ENCODE measurements at regions not wholly inside any gene's neighbourhood (a gene's known extent, or its start where the extent isn't known, plus 50 kb on each side); places are given as distances from the start of the nearest gene placed in this dataset.
"Not testable (repeated sequence)": the region's sequence is repeated elsewhere in the genome, so short reads cannot be mapped to it uniquely, and the experiment has no call there.

DNA sequence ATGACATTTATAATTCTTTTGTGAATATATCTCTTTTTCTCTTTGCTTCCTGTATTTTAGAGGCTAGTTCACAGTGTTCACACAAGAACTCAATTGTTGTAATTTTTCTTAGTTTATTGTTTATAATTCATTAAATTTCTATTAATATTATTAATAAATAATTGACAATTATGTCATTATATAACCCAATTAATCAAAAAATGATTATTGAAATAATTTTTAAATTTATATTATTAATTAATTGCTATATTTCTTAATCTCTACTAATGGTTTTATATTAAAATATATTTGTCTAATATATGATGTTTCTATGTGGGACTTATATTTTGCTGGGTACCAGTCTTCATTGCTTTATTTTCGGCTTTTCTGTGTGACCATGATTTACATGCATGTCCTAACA lies 618.4 kb downstream of the CDH9 start:
- Mint-ChIP-seq H3K27me3 (no peaks in the 10 kb centered on the region), H3K9me3 (peaks cover 7% of the 10 kb centered on the region), H3K36me3 (no peaks in the 10 kb centered on the region), H3K4me1 (ENCODE audit: low read depth) (no peaks in the 10 kb centered on the region), H3K27ac (no peak overlapping the region), H3K4me3 (no peak overlapping the region)
- no peak for DNase-seq
- POLR2A ChIA-PET, result no interaction called here
- intact Hi-C loops (cut with micrococcal nuclease), result no loop called here
- CTCF ChIA-PET, result no interaction called here

DNA sequence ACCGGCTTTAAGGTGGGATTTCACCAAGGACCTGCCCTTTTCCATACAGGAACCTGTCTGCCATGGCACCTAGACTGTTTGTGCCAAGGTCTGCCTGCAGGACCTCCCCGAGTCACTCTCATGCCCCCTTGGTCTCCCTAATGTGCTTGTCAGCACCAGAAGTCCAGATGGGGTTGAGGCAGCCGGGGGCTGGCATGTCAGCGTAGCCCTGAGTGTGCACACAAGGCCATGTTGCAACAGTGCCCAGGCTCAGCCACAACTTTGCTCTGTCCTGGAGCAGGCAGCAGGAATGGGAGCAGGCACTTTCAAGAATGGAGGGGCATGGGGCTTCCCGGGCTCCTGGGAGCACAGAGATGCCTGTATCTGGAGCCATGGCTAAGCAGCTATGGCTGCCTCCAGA lies 621.5 kb downstream of the CDH9 start:
- ChIA-PET POLR2A (no interaction called here), CTCF (no interaction called here)
- H3K27ac Mint-ChIP-seq, result no peak overlapping the region
- H3K4me1 Mint-ChIP-seq (ENCODE audit: low read depth), result no peaks in the 10 kb centered on the region
- no peak overlapping the region for H3K4me3 Mint-ChIP-seq
- intact Hi-C loops (cut with micrococcal nuclease), result no loop called here
- no peaks in the 10 kb centered on the region for H3K27me3 Mint-ChIP-seq
- no peaks in the 10 kb centered on the region for H3K36me3 Mint-ChIP-seq
- peaks cover 7% of the 10 kb centered on the region for H3K9me3 Mint-ChIP-seq
- no peak for DNase-seq

DNA sequence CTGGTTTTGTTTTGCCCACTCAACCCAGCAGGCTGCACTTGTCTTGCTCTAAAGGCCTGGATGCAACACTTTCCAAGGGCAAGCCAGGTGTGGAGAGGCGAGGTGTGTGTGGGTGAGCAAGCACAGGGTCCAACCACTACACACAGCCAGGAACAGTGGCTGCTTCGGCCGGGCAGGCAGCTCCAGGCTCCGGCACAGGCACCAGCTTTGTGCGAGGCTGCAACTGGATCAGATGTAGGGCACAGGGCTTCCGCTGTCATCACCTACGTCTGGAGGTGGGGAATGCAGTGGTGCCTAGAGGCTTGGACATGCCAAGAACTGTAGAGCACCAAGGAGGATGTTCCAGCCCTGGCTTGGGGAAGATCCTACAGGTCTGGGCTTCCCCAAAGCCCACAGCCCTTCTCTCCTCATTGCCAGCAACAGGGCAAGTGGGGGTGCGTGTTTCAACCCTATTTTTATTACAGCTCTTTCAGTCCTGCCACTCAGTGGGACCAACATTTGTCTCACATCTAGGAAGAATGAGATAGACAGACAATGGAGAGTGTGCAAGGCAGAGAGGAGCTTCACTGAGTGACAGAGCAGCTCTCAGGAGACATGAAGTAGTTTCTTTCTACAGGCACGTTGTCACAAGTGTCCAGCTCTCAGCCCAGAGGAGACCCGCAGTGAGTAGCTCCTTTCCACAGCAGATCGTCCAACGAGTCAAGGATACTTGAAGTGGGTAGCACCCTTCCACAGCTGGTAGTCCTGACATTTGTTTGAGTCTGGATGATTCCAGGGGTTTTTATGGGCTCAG lies 622.2 kb downstream of the CDH9 start:
- Mint-ChIP-seq H3K4me3 (no peak overlapping the region), H3K4me1 (ENCODE audit: low read depth) (no peaks in the 10 kb centered on the region), H3K36me3 (no peaks in the 10 kb centered on the region), H3K27ac (no peak overlapping the region), H3K9me3 (peaks cover 7% of the 10 kb centered on the region), H3K27me3 (no peaks in the 10 kb centered on the region)
- intact Hi-C loops (cut with micrococcal nuclease), result no loop called here
- ChIA-PET POLR2A (no interaction called here), CTCF (no interaction called here)
- no peak for DNase-seq

DNA sequence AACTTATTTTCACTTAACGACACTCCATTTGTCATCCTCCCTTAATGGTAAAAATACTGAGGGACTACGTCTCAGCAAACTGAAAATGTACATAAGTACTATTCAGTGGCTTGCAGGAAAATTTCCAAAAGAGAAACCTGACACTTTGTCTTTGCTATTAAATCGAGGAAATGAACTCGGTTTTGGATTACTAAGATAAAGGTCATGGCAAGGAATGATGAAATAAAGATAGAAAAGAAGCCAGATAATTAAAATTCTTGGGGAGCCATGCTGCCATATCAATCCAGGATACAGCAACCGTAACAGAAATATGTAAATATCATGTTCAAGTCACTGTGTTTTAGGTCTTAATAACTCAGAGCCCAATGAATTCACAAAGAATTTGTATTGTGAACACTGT lies 647.8 kb downstream of the CDH9 start:
- ChIA-PET POLR2A (no interaction called here), CTCF (no interaction called here)
- Mint-ChIP-seq H3K4me1 (ENCODE audit: low read depth) (no peaks in the 10 kb centered on the region), H3K9me3 (peaks cover 23% of the 10 kb centered on the region), H3K27me3 (no peaks in the 10 kb centered on the region), H3K36me3 (no peaks in the 10 kb centered on the region), H3K27ac (no peak overlapping the region), H3K4me3 (no peak overlapping the region)
- DNase-seq, result no peak
- intact Hi-C loops (cut with micrococcal nuclease), result no loop called here

DNA sequence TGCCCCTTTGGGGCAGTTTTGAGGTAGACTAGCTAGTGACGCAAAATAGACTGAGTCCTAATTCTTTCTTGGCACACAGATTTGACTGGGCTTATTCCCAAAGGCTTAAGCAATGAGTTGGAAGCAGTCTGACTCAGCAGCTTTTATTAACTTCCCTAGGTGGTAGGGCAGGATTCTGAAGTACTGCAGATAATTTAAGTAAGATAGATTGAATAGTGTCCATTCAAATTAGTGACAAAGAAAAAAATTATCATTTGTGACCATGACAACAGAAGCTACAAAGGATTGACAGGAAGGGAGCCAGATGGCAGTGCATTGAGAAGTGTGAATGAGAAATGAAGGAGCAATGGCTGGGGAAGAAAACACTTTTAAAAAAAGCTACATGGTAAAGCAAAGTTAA lies 649.4 kb downstream of the CDH9 start:
- Mint-ChIP-seq H3K4me3 (no peak overlapping the region), H3K36me3 (no peaks in the 10 kb centered on the region), H3K27ac (no peak overlapping the region), H3K27me3 (no peaks in the 10 kb centered on the region), H3K4me1 (ENCODE audit: low read depth) (no peaks in the 10 kb centered on the region), H3K9me3 (peaks cover 23% of the 10 kb centered on the region)
- DNase-seq, result no peak
- CTCF ChIA-PET, result no interaction called here
- intact Hi-C loops (cut with micrococcal nuclease), result no loop called here
- POLR2A ChIA-PET, result no interaction called here

DNA sequence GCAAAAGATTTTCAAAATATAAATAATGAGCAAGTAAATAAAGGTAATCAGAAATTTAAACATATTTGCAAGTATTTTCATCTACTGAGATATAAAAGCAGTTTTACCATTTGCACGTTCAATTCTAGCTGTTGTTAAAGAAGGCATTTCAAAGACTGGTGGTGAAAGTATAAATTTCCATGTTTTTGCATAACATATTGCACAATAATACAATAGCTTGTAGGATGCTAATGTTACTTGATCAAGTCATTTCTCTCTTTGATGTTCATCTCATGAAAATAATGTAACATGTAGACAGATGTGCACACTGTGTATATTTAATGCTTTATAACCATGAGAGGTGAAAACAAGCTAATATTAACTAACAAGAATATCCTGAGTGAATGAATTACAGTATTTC lies 651.9 kb downstream of the CDH9 start:
- Mint-ChIP-seq H3K36me3 (no peaks in the 10 kb centered on the region), H3K4me3 (no peak overlapping the region), H3K27ac (no peak overlapping the region), H3K9me3 (peaks cover 25% of the 10 kb centered on the region), H3K4me1 (ENCODE audit: low read depth) (no peaks in the 10 kb centered on the region), H3K27me3 (no peaks in the 10 kb centered on the region)
- intact Hi-C loops (cut with micrococcal nuclease), result no loop called here
- CTCF ChIA-PET, result no interaction called here
- no peak for DNase-seq
- POLR2A ChIA-PET, result no interaction called here

DNA sequence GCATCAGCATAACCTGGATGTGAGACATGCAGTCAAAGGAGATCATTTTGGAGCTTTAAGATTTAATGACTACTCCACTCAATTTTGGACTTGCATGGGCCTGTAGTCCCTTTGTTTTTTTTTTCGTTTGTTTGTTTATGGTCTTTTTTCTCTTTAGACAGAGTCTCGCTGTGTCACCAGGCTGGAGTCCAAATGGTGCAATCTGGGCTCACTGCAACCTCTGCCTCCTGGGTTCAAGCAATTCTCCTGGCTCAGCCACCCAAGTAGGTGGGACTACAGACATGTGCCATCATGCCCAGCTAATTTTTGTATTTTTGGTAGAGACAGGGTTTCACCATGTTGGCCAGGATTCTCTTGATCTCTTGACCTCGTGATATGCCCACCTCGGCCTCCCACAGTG lies 673.8 kb downstream of the CDH9 start:
- H3K4me1 Mint-ChIP-seq (ENCODE audit: low read depth); intact Hi-C loops (cut with micrococcal nuclease); CTCF ChIA-PET; H3K36me3 Mint-ChIP-seq; DNase-seq; H3K27me3 Mint-ChIP-seq; H3K27ac Mint-ChIP-seq; H3K4me3 Mint-ChIP-seq; POLR2A ChIA-PET: not testable (repeated sequence)
- H3K9me3 Mint-ChIP-seq, result peaks cover 40% of the 10 kb centered on the region

DNA sequence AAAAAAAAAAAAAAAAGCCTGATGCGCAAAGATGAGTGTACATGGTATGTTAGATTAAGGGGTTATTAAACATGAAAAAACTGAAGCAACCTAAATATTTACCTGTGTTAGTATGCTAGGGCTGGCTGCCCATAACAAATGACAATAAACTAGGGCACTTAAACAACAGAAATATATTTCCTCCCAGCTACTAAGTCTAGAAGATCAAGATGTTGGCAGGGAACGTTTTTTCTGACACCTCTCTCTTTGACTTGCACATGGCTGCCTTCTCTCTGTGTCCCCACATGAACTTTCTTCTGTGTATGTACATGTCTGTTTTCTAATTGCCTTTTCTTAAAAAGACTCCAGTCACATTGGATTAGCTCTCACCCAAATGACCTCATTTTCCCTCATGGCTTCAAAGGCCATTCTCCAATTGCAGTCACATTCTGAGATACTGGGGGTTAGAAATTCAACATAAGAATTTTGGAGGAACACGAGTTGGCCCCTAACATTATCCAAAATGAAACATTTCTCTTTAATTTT lies 694.5 kb downstream of the CDH9 start:
- H3K9me3 Mint-ChIP-seq, result peaks cover 20% of the 10 kb centered on the region
- H3K27ac Mint-ChIP-seq, result no peak overlapping the region
- no peak overlapping the region for H3K4me3 Mint-ChIP-seq
- no peak for DNase-seq
- ChIA-PET POLR2A (no interaction called here), CTCF (no interaction called here)
- no peaks in the 10 kb centered on the region for H3K27me3 Mint-ChIP-seq
- no peaks in the 10 kb centered on the region for H3K36me3 Mint-ChIP-seq
- intact Hi-C loops (cut with micrococcal nuclease), result no loop called here
- H3K4me1 Mint-ChIP-seq (ENCODE audit: low read depth), result no peaks in the 10 kb centered on the region

DNA sequence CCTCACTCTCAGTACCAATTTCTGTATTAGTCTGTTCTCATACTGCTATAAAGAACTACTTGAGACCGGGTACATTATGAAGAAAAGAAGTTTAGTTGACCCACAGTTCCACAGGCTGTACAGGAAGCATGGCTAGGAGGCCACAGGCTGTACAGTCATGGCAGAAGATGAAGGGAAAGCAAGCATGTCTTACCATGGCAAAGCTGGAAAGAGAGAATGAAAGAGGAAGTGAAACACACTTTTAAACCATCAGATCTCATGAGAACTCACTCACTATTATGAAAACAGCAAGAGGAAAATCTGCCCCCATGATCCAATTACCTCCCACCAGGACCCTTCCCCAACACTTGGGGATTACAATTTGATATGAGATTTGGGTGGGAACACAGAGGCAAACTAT lies 698.8 kb downstream of the CDH9 start:
- no peak overlapping the region for H3K27ac Mint-ChIP-seq
- POLR2A ChIA-PET, result no interaction called here
- DNase-seq, result no peak
- no peaks in the 10 kb centered on the region for H3K36me3 Mint-ChIP-seq
- intact Hi-C loops (cut with micrococcal nuclease), result no loop called here
- peaks cover 28% of the 10 kb centered on the region for H3K9me3 Mint-ChIP-seq
- no peaks in the 10 kb centered on the region for H3K27me3 Mint-ChIP-seq
- no peaks in the 10 kb centered on the region for H3K4me1 Mint-ChIP-seq (ENCODE audit: low read depth)
- H3K4me3 Mint-ChIP-seq, result no peak overlapping the region
- CTCF ChIA-PET, result no interaction called here

DNA sequence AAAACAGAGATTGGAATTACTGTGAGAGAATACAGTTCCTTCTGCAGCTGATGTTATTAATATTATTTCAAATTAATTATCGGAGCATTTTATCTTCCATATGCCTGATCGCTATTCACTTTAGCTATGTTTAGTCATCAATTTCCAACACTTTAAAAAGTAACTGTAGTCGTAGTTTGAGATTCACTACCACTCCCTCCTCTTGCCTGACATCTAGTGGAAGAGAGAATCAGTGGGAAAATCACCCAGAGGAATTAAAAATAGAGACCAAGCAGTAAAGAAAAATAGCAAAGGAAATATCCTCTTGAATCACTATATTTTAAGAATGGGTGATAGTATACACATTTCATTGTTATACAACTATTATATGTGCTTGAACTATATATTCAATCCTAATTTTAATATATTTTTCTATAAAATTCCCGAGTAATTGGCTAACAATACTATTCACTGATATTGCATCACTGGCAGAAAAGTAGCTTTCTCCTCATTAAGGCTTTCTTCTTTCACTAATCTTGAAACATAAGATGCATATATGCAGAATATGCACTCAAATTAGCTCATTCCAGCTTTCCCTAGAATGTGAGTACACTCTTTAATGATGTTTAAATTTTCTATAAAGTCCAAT lies 708.7 kb downstream of the CDH9 start:
- Mint-ChIP-seq H3K27me3 (no peaks in the 10 kb centered on the region), H3K27ac (no peak overlapping the region), H3K9me3 (peaks cover 8% of the 10 kb centered on the region), H3K4me1 (ENCODE audit: low read depth) (no peaks in the 10 kb centered on the region), H3K36me3 (no peaks in the 10 kb centered on the region), H3K4me3 (no peak overlapping the region)
- intact Hi-C loops (cut with micrococcal nuclease), result no loop called here
- ChIA-PET CTCF (no interaction called here), POLR2A (no interaction called here)
- DNase-seq, result no peak

DNA sequence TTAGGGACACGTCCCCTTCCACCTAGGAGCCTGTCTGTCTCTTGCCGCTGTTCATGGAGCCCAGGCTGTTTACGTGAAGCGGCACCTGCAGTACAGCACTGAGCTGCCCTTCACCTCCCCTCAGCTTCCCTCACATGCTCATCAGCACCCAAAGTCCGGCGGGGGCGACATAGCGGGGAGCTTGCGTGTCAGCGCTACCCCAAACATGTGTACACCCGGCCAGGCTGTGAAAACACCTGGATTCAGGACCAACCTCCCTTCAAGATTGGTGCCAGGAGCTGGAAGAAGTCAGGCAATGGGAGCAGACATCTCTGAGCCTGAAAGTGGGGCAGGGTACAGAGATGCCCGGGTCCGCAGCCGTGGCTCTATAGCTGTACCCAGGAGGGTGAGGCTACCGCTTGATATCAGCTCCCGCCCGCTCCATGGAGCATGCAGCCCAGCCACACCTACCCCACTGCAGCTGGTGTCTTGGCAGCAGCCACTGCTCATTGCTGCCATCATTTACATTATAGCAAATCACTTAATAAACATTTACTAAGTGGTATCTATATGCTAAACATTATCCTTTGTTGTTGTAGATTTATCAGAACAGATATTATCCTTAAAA lies 712.1 kb downstream of the CDH9 start:
- Mint-ChIP-seq H3K4me1 (ENCODE audit: low read depth) (no peaks in the 10 kb centered on the region), H3K27me3 (no peaks in the 10 kb centered on the region), H3K27ac (no peak overlapping the region), H3K9me3 (peaks cover 11% of the 10 kb centered on the region), H3K4me3 (no peak overlapping the region), H3K36me3 (no peaks in the 10 kb centered on the region)
- intact Hi-C loops (cut with micrococcal nuclease), result no loop called here
- POLR2A ChIA-PET, result no interaction called here
- DNase-seq, result no peak
- CTCF ChIA-PET, result no interaction called here

DNA sequence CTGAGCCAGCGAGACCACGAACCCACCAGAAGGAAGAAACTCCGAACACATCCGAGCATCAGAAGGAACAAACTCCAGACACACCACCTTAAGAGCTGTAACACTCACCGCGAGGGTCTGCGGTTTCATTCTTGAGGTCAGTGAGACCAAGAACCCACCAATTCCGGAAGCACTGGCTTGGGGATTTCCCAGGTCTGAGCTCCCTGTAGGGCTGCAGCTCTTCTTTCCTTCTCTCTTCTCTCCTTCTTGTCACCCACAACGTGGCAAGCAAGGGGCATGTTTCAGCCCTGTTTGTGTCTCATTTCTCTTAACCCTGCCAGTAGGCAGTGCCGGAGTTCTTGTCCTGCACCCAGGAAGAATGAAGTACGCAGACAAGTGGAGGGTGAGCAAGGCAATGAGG lies 713.0 kb downstream of the CDH9 start:
- H3K4me3 Mint-ChIP-seq; H3K27ac Mint-ChIP-seq; DNase-seq; H3K27me3 Mint-ChIP-seq; POLR2A ChIA-PET; intact Hi-C loops (cut with micrococcal nuclease); H3K4me1 Mint-ChIP-seq (ENCODE audit: low read depth); H3K36me3 Mint-ChIP-seq: not testable (repeated sequence)
- peaks cover 13% of the 10 kb centered on the region for H3K9me3 Mint-ChIP-seq
- CTCF ChIA-PET, result interaction anchor here (0.7 kb wide), 1 partner anchor 70 kb away, joined by 3 read pairs; no protein-coding TSS in a partner anchor

All from activated CD4-positive, alpha-beta memory T cell treated with anti-CD3 and anti-CD28 coated beads for 36 hours (primary cell).